Testis (tissue), 2 donors: ENCODE measurements at regions not wholly inside any gene's neighbourhood (a gene's known extent, or its start where the extent isn't known, plus 50 kb on each side); places are given as distances from the start of the nearest gene placed in this dataset.
A peak's percentile ranks its signal among the peaks of the same experiment; 100 is the strongest.

Source experiments
- DNase-seq: peaks from one replicate; pipeline ENCODE4 v3.0.0-alpha.2; 2019
- H3K27ac ChIP-seq, 2 donors: fragments of 200-600 bp; sonication (generic); one replicate each; pipeline ENCODE4 v1.5.1; 2019
- H3K27me3 ChIP-seq: fragments of 200-600 bp; sonication (generic); one replicate; pipeline ENCODE4 v1.5.1; 2019
- H3K36me3 ChIP-seq: fragments of 200-600 bp; sonication (generic); one replicate; pipeline ENCODE4 v1.5.1; 2017; ENCODE audit warnings: low read depth; ENCODE audit errors: missing control alignments
- H3K4me1 ChIP-seq: fragments of 200-600 bp; sonication (generic); one replicate; pipeline ENCODE4 v1.5.1; 2019
- H3K4me3 ChIP-seq, 2 donors: fragments of 200-600 bp; sonication (generic); one replicate each; pipeline ENCODE4 v1.5.1; 2017 to 2019
- H3K9me3 ChIP-seq: fragments of 200-600 bp; sonication (generic); one replicate; pipeline ENCODE4 v1.5.1; 2017
- CTCF ChIP-seq, 3 experiments: fragments of 450-650 bp in 2 of 3; fragments of 200-600 bp in 1 of 3; sonication (generic) in 1 of 3; IDR thresholded peaks; one replicate each; pipeline ENCODE4 v1.5.1; 2016 to 2019; ENCODE audit warnings: antibody characterized with exemption in 3 of 3, mild to moderate bottlenecking in 2 of 3, moderate library complexity in 1 of 3
- POLR2A ChIP-seq: fragments of 450-650 bp; IDR thresholded peaks from one replicate; pipeline ENCODE4 v1.6.1; 2017; ENCODE audit warnings: antibody characterized with exemption, mild to moderate bottlenecking, moderate library complexity
- WGBS, 2 donors: methylation state at CpG; one replicate each; pipeline ENCODE4 v1.1.5; 2018; 5-methylcytosine and 5-hydroxymethylcytosine counted together
- intact Hi-C: fragments of 100-400 bp; cut with DNase I; formaldehyde crosslinking; loops from one replicate; pipeline ENCODE4 v1.15.1; 2023; ENCODE audit warnings: low total_unique reads

GRCh38 chr10:127804696-127805095 is 67.7 kb downstream of the FOXI2 start:
- H3K36me3 ChIP-seq = no peaks in the 10 kb centered on the region
- TF ChIP-seq CTCF (IDR thresholded peaks at IDR 0.05) (no peak), POLR2A (no peak)
- H3K27ac ChIP-seq = no peak overlapping the region
- no peak for DNase-seq
- WGBS, 2 donors = 67 to 74% methylated on average over 8 of the region's 8 CpGs
- intact Hi-C loops = no loop called here
- no peaks in the 10 kb centered on the region for H3K4me1 ChIP-seq
- H3K27me3 ChIP-seq = no peaks in the 10 kb centered on the region
- H3K9me3 ChIP-seq = no peaks in the 10 kb centered on the region
- H3K4me3 ChIP-seq = no peak overlapping the region

- 66 to 79% methylated on average over 3 of the region's 3 CpGs for WGBS, 2 donors
These were observed 69.0 kb downstream of the FOXI2 start for GRCh38 chr10:127805950-127806349.

GRCh38 chr10:127812041-127812440 is 75.1 kb downstream of the FOXI2 start:
- intact Hi-C loops = no loop called here
- no peaks in the 10 kb centered on the region for H3K27me3 ChIP-seq

More at GRCh38 chr10:127805950-127806349, 69.0 kb downstream of the FOXI2 start:
- Histone ChIP-seq H3K4me1 (no peaks in the 10 kb centered on the region), H3K27me3 (no peaks in the 10 kb centered on the region), H3K9me3 (no peaks in the 10 kb centered on the region), H3K4me3 (no peak overlapping the region), H3K36me3 (no peaks in the 10 kb centered on the region), H3K27ac (no peak overlapping the region)
- no peak for DNase-seq
- no peak for TF ChIP-seq POLR2A
- no peak for TF ChIP-seq CTCF (IDR thresholded peaks at IDR 0.05)
- intact Hi-C loops = no loop called here

GRCh38 chr10:127813290-127813689 is 76.3 kb downstream of the FOXI2 start:
- DNase-seq = no peak
- no peak for TF ChIP-seq POLR2A
- TF ChIP-seq CTCF (IDR thresholded peaks at IDR 0.05) = peak in 1 of 3 experiments; percentile 41
- Histone ChIP-seq H3K9me3 (no peaks in the 10 kb centered on the region), H3K4me1 (no peaks in the 10 kb centered on the region), H3K27ac (no peak overlapping the region), H3K4me3 (no peak overlapping the region), H3K36me3 (no peaks in the 10 kb centered on the region), H3K27me3 (no peaks in the 10 kb centered on the region)
- intact Hi-C loops = no loop called here
- 12 to 29% methylated on average over 2 of the region's 2 CpGs for WGBS, 2 donors

More at GRCh38 chr10:127812041-127812440, 75.1 kb downstream of the FOXI2 start:
- Histone ChIP-seq H3K4me3 (no peak overlapping the region), H3K4me1 (no peaks in the 10 kb centered on the region), H3K9me3 (no peaks in the 10 kb centered on the region), H3K36me3 (no peaks in the 10 kb centered on the region), H3K27ac (no peak overlapping the region)
- WGBS, 2 donors = 89 to 94% methylated on average over 2 of the region's 2 CpGs
- no peak for DNase-seq
- TF ChIP-seq CTCF (IDR thresholded peaks at IDR 0.05) (no peak), POLR2A (no peak)

- Histone ChIP-seq H3K4me1 (no peaks in the 10 kb centered on the region), H3K27me3 (no peaks in the 10 kb centered on the region), H3K4me3 (no peak overlapping the region), H3K27ac (no peak overlapping the region), H3K36me3 (no peaks in the 10 kb centered on the region), H3K9me3 (no peaks in the 10 kb centered on the region)
- TF ChIP-seq POLR2A = no peak
- TF ChIP-seq CTCF (IDR thresholded peaks at IDR 0.05) = peak in 2 of 3 experiments; percentile 3 to 29
- intact Hi-C loops = no loop called here
- no peak for DNase-seq
- WGBS, 2 donors = 89 to 92% methylated on average over 5 of the region's 5 CpGs
These were observed 77.6 kb downstream of the CLRN3 start for GRCh38 chr10:127815147-127815546.
